ENCODE measurements at regions not wholly inside any gene's neighbourhood (a gene's known extent, or its start where the extent isn't known, plus 50 kb on each side); places are given as distances from the start of the nearest gene placed in this dataset.

- ATAC-seq (no peak), DNase-seq (no peak)
- intact Hi-C loops (cut with DNase I) = no loop called here
- Histone ChIP-seq H3K27ac (no peak overlapping the region), H3K9me3 (no peaks in the 10 kb centered on the region), H3K4me1 (no peaks in the 10 kb centered on the region), H3K4me3 (no peak overlapping the region), H3K27me3 (no peaks in the 10 kb centered on the region), H3K36me3 (no peaks in the 10 kb centered on the region)
- TF ChIP-seq, protein P1, sequence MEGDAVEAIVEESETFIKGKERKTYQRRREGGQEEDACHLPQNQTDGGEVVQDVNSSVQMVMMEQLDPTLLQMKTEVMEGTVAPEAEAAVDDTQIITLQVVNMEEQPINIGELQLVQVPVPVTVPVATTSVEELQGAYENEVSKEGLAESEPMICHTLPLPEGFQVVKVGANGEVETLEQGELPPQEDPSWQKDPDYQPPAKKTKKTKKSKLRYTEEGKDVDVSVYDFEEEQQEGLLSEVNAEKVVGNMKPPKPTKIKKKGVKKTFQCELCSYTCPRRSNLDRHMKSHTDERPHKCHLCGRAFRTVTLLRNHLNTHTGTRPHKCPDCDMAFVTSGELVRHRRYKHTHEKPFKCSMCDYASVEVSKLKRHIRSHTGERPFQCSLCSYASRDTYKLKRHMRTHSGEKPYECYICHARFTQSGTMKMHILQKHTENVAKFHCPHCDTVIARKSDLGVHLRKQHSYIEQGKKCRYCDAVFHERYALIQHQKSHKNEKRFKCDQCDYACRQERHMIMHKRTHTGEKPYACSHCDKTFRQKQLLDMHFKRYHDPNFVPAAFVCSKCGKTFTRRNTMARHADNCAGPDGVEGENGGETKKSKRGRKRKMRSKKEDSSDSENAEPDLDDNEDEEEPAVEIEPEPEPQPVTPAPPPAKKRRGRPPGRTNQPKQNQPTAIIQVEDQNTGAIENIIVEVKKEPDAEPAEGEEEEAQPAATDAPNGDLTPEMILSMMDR (IDR thresholded peaks at IDR 0.05) = no peak
These were observed 54.6 kb downstream of the ARL4A start for GRCh38 chr7:12741951-12742575.

- intact Hi-C loops (cut with DNase I) = no loop called here
- TF ChIP-seq, protein P1 (IDR thresholded peaks at IDR 0.05) = no peak
- DNase-seq (no peak), ATAC-seq (no peak)
- Histone ChIP-seq H3K27me3 (no peaks in the 10 kb centered on the region), H3K4me3 (no peak overlapping the region), H3K36me3 (no peaks in the 10 kb centered on the region), H3K27ac (no peak overlapping the region), H3K9me3 (no peaks in the 10 kb centered on the region), H3K4me1 (no peaks in the 10 kb centered on the region)
These were observed 58.8 kb downstream of the ARL4A start for GRCh38 chr7:12746211-12746610.

- intact Hi-C loops (cut with DNase I) = no loop called here
- DNase-seq = no peak
- no peaks in the 10 kb centered on the region for H3K9me3 ChIP-seq
- H3K4me3 ChIP-seq = no peak overlapping the region
- H3K4me1 ChIP-seq = no peaks in the 10 kb centered on the region
- ATAC-seq = no peak
- TF ChIP-seq, protein P1 (IDR thresholded peaks at IDR 0.05) = no peak
- H3K36me3 ChIP-seq = no peaks in the 10 kb centered on the region
- H3K27me3 ChIP-seq = no peaks in the 10 kb centered on the region
- H3K27ac ChIP-seq = no peak overlapping the region
These were observed 60.4 kb downstream of the ARL4A start for GRCh38 chr7:12747687-12748306.

DNA sequence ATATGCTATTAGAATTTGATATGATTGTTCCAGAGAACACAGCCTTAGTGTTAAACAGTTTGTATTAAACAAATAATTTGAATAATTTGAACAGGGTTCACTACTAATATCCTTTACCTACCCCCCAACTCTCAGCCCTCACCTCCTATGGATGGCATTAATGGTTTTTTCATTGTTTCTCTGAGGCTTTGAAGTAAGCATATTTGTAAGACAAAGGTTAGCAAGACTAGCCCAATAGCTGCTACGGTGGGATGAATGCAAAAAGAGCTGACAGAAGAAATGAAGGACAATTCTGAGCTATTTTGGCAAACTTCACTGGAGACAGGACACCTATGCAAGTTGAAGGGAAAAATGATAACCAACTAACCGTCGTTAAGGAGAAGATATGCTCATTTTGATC, 61.6 kb downstream of the ARL4A start:
- no peaks in the 10 kb centered on the region for H3K27me3 ChIP-seq
- H3K4me1 ChIP-seq = no peaks in the 10 kb centered on the region
- H3K27ac ChIP-seq = no peak overlapping the region
- H3K9me3 ChIP-seq = no peaks in the 10 kb centered on the region
- TF ChIP-seq, protein P1 (IDR thresholded peaks at IDR 0.05) = no peak
- ATAC-seq (no peak), DNase-seq (no peak)
- intact Hi-C loops (cut with DNase I) = no loop called here
- H3K4me3 ChIP-seq = no peak overlapping the region
- H3K36me3 ChIP-seq = no peaks in the 10 kb centered on the region

- ATAC-seq (no peak), DNase-seq (no peak)
- Histone ChIP-seq H3K4me1 (no peaks in the 10 kb centered on the region), H3K27ac (no peak overlapping the region), H3K9me3 (no peaks in the 10 kb centered on the region), H3K36me3 (no peaks in the 10 kb centered on the region), H3K27me3 (no peaks in the 10 kb centered on the region), H3K4me3 (no peak overlapping the region)
- TF ChIP-seq, protein P1 (IDR thresholded peaks at IDR 0.05) = no peak
- intact Hi-C loops (cut with DNase I) = no loop called here
These were observed 62.3 kb downstream of the ARL4A start for GRCh38 chr7:12749746-12750145.

Measured in upper lobe of right lung (tissue), 1 donor.